ENCODE measurements at regions not wholly inside any gene's neighbourhood (a gene's known extent, or its start where the extent isn't known, plus 50 kb on each side); places are given as distances from the start of the nearest gene placed in this dataset.

DNA sequence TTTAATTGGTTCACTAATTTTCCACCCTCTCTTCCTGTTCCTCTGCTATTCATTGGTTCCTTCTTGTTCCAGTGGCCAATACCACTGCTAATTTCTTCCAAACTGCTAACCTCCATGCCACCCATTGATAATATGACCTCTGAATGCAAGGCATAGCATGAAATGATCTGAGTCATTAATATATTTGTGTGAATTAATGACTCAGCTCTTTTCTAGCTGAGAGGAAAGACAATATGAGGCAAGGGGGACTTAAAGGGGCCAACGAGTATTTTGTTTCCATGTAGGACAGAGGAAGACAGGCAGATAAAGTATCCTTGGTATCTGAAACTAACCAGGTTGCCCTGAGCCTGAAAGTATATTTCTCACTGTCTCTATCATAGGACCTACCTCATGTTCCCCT lies 154.3 kb upstream of the BRINP1 start:
- DNase-seq = no peak

DNA sequence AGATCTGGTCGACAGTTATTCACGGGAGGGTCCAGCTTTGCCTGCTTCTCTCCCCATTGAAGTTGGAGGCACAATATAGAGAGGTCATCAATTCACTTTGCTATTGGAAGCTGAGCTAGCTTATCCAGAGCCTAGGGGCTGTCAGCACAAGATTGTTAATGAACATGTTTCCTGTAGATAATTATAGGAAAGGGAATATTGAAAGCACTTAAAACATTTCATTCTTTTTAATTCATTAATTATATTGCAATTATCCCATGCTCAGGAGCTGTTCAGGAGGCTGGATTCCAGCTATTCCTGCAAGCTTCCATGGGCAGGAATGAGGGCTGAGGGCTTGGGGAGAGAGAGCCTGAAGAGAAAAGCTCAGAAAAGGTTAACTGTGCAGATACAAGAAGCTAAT lies 153.1 kb upstream of the BRINP1 start:
- FAIRE-seq = no peak
- no peaks in the 10 kb centered on the region for H3K4me1 ChIP-seq
- no peak overlapping the region for H3K27ac ChIP-seq
- no peak overlapping the region for H3K4me3 ChIP-seq
- WGBS, 2 donors = 38 to 48% methylated on average over 2 of the region's 2 CpGs
- DNase-seq = no peak
- H3K9me3 ChIP-seq = no peaks in the 10 kb centered on the region
- intact Hi-C loops (cut with DNase I) = no loop called here
- H3K27me3 ChIP-seq = no peaks in the 10 kb centered on the region
- no peak for ATAC-seq
- TF ChIP-seq, protein P1, sequence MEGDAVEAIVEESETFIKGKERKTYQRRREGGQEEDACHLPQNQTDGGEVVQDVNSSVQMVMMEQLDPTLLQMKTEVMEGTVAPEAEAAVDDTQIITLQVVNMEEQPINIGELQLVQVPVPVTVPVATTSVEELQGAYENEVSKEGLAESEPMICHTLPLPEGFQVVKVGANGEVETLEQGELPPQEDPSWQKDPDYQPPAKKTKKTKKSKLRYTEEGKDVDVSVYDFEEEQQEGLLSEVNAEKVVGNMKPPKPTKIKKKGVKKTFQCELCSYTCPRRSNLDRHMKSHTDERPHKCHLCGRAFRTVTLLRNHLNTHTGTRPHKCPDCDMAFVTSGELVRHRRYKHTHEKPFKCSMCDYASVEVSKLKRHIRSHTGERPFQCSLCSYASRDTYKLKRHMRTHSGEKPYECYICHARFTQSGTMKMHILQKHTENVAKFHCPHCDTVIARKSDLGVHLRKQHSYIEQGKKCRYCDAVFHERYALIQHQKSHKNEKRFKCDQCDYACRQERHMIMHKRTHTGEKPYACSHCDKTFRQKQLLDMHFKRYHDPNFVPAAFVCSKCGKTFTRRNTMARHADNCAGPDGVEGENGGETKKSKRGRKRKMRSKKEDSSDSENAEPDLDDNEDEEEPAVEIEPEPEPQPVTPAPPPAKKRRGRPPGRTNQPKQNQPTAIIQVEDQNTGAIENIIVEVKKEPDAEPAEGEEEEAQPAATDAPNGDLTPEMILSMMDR (IDR thresholded peaks at IDR 0.05) = no peak
- H3K36me3 ChIP-seq = no peaks in the 10 kb centered on the region

More for the DNA sequence above, 154.3 kb upstream of the BRINP1 start:
- Histone ChIP-seq H3K9me3 (no peaks in the 10 kb centered on the region), H3K27ac (no peak overlapping the region), H3K4me1 (no peaks in the 10 kb centered on the region), H3K4me3 (no peak overlapping the region), H3K36me3 (no peaks in the 10 kb centered on the region), H3K27me3 (no peaks in the 10 kb centered on the region)
- ATAC-seq (no peak), FAIRE-seq (no peak)
- intact Hi-C loops (cut with DNase I) = no loop called here
- WGBS, 2 donors = 35 to 40% methylated on average over 1 of the region's 1 CpG
- TF ChIP-seq, protein P1 (IDR thresholded peaks at IDR 0.05) = no peak

DNA sequence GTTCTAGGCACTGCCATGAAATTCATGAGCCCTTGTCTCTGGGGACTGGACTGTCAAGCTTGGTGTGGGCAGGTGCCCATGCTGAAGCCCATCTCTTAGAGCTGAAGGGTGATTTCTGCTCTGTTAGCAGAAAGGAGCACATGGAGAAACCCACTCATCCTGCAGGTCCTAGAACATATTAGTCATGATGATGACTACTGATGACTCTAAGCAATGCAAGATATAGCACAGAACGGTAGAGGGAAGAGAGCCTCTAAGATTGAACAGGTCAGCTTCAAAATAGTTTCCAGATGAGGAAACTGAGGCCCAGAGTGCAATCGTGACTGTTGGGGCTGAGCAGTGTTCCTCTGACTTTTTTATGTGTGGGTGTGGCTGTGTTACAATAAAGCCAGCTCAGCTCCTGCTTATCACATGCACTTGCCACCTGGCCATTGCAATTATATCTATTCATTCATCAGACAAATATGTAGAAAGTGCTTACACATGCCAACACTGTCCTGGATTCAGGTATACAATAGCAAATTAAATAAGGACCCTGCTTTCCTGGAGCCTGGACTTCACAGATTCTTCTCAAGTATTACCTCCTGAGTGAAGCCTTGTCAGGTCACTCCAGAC lies 140.2 kb upstream of the BRINP1 start:
- H3K27ac ChIP-seq = no peak overlapping the region
- no peaks in the 10 kb centered on the region for H3K27me3 ChIP-seq
- no peaks in the 10 kb centered on the region for H3K9me3 ChIP-seq
- intact Hi-C loops (cut with DNase I) = no loop called here
- DNase-seq = no peak
- no peak for ATAC-seq
- WGBS, 2 donors = 52 to 54% methylated on average over 2 of the region's 2 CpGs
- TF ChIP-seq, protein P1 (IDR thresholded peaks at IDR 0.05) = no peak
- FAIRE-seq = no peak
- no peaks in the 10 kb centered on the region for H3K4me1 ChIP-seq
- H3K4me3 ChIP-seq = no peak overlapping the region
- no peaks in the 10 kb centered on the region for H3K36me3 ChIP-seq

DNA sequence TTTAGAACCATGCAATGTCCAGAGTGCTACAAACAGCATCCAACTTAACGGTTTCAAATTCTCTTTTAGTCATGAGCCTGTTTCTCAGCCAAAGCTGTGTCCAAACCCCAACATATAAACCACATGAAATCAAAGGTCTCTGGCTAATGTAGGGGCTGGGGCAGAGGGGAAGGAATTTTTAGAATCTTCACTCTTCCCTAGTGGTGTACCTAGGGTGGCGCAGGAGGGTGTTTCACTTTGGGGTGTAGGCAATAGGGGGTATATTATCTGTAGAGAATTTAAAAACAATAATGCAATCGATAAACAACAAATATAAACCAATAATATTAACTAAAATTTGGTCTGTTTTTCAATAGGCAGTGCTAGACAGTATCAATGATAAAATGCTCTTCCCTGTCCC lies 132.1 kb upstream of the BRINP1 start:
- no peak overlapping the region for H3K4me3 ChIP-seq
- DNase-seq (no peak), ATAC-seq (no peak), FAIRE-seq (no peak)
- intact Hi-C loops (cut with DNase I) = no loop called here
- WGBS, 2 donors = 54 to 66% methylated on average over 3 of the region's 3 CpGs
- H3K36me3 ChIP-seq = no peaks in the 10 kb centered on the region
- TF ChIP-seq, protein P1 (IDR thresholded peaks at IDR 0.05) = no peak
- H3K4me1 ChIP-seq = no peaks in the 10 kb centered on the region
- no peaks in the 10 kb centered on the region for H3K27me3 ChIP-seq
- H3K9me3 ChIP-seq = no peaks in the 10 kb centered on the region
- H3K27ac ChIP-seq = no peak overlapping the region

DNA sequence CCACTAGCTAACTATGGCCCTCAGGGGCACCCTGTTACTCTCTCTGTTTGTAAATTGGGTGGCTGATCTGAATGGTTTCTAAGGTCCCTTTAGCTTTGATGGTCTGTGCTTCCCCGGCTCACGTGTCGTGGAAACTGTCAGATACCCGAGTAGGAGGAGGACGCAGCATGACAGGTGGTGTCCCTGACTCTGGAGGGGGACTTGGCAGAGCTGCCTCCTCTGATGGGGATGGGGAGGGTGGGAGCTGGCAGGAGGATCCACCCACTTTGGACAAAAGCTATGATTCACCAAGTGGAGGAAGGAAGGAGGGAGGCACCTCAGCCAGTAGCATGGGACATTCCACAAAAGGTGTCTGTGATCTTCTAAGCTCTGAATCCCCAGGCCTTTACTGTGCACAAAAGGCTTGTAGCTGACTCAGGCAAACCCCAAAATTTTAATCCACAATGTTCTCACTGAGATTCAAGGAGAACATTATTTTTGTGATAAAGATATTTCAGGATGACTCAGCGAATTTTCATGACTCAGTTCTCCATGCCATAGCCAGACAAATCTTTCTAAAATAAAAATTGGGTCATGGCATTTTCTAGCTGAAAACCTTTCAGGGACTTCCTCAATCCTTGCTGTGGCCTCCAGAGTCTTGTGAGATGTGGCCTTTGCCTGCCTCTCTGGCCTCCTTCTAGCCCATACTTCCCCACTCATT lies 131.0 kb upstream of the BRINP1 start:
- intact Hi-C loops (cut with DNase I) = no loop called here
- H3K27me3 ChIP-seq = no peaks in the 10 kb centered on the region
- 62 to 68% methylated on average over 6 of the region's 6 CpGs for whole genome bisulfite sequencing, 2 donors
- H3K4me3 ChIP-seq = no peak overlapping the region
- no peaks in the 10 kb centered on the region for H3K36me3 ChIP-seq
- TF ChIP-seq, protein P1 (IDR thresholded peaks at IDR 0.05) = no peak
- H3K27ac ChIP-seq = no peak overlapping the region
- no peak for DNase-seq
- H3K4me1 ChIP-seq = no peaks in the 10 kb centered on the region
- no peak for FAIRE-seq
- ATAC-seq = no peak
- H3K9me3 ChIP-seq = no peaks in the 10 kb centered on the region
